DOHH2 (cell line): ENCODE measurements at regions not wholly inside any gene's neighbourhood (a gene's known extent, or its start where the extent isn't known, plus 50 kb on each side); places are given as distances from the start of the nearest gene placed in this dataset.

Experiments
- H3F3A ChIP-seq: fragments of 200-600 bp; sonication (generic), shearing (Covaris generic); 2 replicates; pipeline ENCODE4 v1.6.0; 2016; ENCODE audit warnings: antibody characterized with exemption, mild to moderate bottlenecking; ENCODE audit not compliant: control insufficient read depth, insufficient read depth
- H3K27ac ChIP-seq: fragments of 200-600 bp; sonication (generic); 2 replicates; pipeline ENCODE4 v1.5.1; 2014; ENCODE audit warnings: low read depth, mild to moderate bottlenecking, low read length, moderate library complexity
- H3K27me3 ChIP-seq: fragments of 200-600 bp; sonication (generic); 2 replicates; pipeline ENCODE4 v1.6.1; 2014; ENCODE audit warnings: mild to moderate bottlenecking, low read length, mixed read lengths; ENCODE audit not compliant: control insufficient read depth
- H3K36me3 ChIP-seq: fragments of 200-600 bp; sonication (generic); 2 replicates; pipeline ENCODE4 v1.6.1; 2014; ENCODE audit warnings: mild to moderate bottlenecking, low read length, moderate library complexity, mixed read lengths; ENCODE audit not compliant: control insufficient read depth
- H3K4me1 ChIP-seq: fragments of 200-600 bp; sonication (generic); 2 replicates; pipeline ENCODE4 v1.6.1; 2014; ENCODE audit warnings: mild to moderate bottlenecking, low read length, mixed read lengths; ENCODE audit not compliant: control insufficient read depth
- H3K4me2 ChIP-seq: fragments of 200-600 bp; sonication (generic); 2 replicates; pipeline ENCODE4 v1.6.0; 2014; ENCODE audit warnings: mild to moderate bottlenecking, low read length, moderate library complexity
- H3K4me3 ChIP-seq: fragments of 200-600 bp; sonication (generic); 2 replicates; pipeline ENCODE4 v1.5.1; 2014; ENCODE audit warnings: mild to moderate bottlenecking, low read length, mixed read lengths
- H3K79me2 ChIP-seq: fragments of 200-600 bp; sonication (generic); 2 replicates; pipeline ENCODE4 v1.6.1; 2014; ENCODE audit warnings: mild to moderate bottlenecking, low read length, mixed read lengths; ENCODE audit not compliant: control insufficient read depth
- H3K9me2 ChIP-seq: fragments of 200-600 bp; sonication (generic); replicated peaks from 2 replicates; pipeline ENCODE4 v1.6.1; 2014; ENCODE audit warnings: mild to moderate bottlenecking, low read length, mixed read lengths; ENCODE audit not compliant: control insufficient read depth
- H3K9me3 ChIP-seq: fragments of 200-600 bp; sonication (generic); 2 replicates; pipeline ENCODE4 v1.6.1; 2014; ENCODE audit warnings: antibody characterized with exemption, low read length, mixed read lengths; ENCODE audit not compliant: control insufficient read depth, insufficient read depth
- H4K20me1 ChIP-seq: fragments of 200-600 bp; sonication (generic); 2 replicates; pipeline ENCODE4 v1.6.0; 2014; ENCODE audit warnings: low read depth, mild to moderate bottlenecking, antibody characterized with exemption, low read length, moderate library complexity; ENCODE audit not compliant: control insufficient read depth, insufficient read depth
- EZH2phosphoT487 ChIP-seq: fragments of 200-600 bp; sonication (generic); IDR thresholded peaks from 2 replicates; pipeline ENCODE4 v1.6.1; 2017; ENCODE audit warnings: borderline replicate concordance, mild to moderate bottlenecking, antibody characterized with exemption, low read length, moderate library complexity, mixed read lengths
- TF ChIP-seq, protein P1 (sequence below): fragments of 200-600 bp; sonication (generic); IDR thresholded peaks from one replicate; pipeline ENCODE4 v1.5.1; 2014; ENCODE audit warnings: antibody characterized with exemption, mild to moderate bottlenecking, low read depth, low read length; ENCODE audit not compliant: poor library complexity, severe bottlenecking

DNA sequence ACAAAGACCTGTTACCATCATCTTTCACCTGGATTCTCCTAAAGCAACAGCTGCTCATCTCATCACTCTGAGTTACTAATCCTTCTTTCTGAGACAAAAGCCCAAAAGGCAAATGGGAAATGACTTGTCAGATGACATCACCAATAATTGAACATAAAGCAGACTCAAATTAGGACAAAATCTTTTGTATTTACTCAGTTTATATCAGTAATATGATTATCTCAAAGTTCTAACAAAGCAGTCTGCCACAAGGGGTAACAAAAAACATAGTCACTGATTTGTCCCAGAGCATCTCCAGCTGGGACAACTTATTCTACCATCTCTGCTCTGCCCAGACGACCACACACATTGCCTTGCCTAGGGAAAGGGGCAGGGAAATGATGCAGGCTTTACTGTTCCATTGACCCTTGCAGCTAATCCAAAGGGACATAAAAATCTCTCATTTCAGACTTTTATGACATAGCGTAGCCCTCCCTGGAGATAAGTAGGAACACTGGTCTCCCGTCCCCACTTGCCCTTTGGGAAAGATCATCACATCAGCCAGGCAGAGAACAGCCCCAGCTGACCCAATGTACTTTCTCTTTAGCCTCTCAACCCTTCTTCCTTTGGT lies 249.5 kb upstream of the PTGER4 start:
- H3K27me3 ChIP-seq: no peaks in the 10 kb centered on the region
- no peak overlapping the region for H3K27ac ChIP-seq
- H3K4me2 ChIP-seq: no peak overlapping the region
- H3F3A ChIP-seq: no peaks in the 10 kb centered on the region
- no peaks in the 10 kb centered on the region for H3K79me2 ChIP-seq
- no peaks in the 10 kb centered on the region for H3K9me3 ChIP-seq
- H3K4me1 ChIP-seq: no peaks in the 10 kb centered on the region
- no peaks in the 10 kb centered on the region for H3K36me3 ChIP-seq
- no peaks in the 10 kb centered on the region for H3K9me2 ChIP-seq
- H3K4me3 ChIP-seq: no peak overlapping the region
- TF ChIP-seq, protein P1, sequence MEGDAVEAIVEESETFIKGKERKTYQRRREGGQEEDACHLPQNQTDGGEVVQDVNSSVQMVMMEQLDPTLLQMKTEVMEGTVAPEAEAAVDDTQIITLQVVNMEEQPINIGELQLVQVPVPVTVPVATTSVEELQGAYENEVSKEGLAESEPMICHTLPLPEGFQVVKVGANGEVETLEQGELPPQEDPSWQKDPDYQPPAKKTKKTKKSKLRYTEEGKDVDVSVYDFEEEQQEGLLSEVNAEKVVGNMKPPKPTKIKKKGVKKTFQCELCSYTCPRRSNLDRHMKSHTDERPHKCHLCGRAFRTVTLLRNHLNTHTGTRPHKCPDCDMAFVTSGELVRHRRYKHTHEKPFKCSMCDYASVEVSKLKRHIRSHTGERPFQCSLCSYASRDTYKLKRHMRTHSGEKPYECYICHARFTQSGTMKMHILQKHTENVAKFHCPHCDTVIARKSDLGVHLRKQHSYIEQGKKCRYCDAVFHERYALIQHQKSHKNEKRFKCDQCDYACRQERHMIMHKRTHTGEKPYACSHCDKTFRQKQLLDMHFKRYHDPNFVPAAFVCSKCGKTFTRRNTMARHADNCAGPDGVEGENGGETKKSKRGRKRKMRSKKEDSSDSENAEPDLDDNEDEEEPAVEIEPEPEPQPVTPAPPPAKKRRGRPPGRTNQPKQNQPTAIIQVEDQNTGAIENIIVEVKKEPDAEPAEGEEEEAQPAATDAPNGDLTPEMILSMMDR: no peak
- TF ChIP-seq EZH2phosphoT487: no peak
- H4K20me1 ChIP-seq: no peaks in the 10 kb centered on the region

DNA sequence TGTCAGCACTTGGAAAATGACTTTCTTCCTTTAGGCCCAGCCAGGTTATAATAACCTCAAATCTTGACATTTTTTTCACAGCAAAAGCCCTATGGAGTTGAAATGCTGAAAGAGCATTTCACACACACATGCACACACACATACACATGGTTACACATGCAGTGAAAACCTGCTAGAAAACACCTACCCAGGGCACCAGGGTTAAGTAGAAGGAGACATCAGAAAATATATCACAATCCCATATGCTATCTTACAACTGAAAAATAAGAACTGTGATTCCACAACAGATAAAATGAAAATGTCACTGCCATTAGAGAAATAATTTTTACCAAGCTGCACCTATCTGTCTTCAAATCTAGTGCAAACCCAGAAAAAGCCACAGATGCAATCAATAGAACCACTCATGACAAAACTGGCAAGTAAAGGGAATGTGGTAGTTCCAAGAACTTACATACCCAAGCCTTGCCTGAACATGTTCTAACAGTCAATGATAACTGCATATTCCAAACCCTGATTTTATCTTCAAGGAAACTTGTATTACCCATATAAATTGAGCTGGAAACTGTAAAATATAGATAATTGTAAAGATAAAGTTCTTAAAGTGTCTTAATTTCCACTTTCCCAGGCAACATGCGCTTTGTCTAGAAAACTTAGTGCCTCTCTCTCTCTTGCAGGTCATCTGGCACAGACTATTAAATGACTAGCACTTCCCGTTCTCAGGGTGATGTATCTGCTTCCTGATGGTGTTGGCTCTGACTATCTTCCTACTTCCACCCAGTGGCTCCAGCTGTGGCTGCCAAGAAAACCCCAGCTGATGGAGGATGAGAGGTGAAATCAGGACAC lies 250.2 kb upstream of the PTGER4 start:
- Histone ChIP-seq H3K27ac (no peak overlapping the region), H3K4me3 (no peak overlapping the region), H3K9me3 (no peaks in the 10 kb centered on the region), H3F3A (no peaks in the 10 kb centered on the region), H3K4me2 (no peak overlapping the region), H3K79me2 (no peaks in the 10 kb centered on the region), H3K9me2 (no peaks in the 10 kb centered on the region), H3K36me3 (no peaks in the 10 kb centered on the region), H3K4me1 (no peaks in the 10 kb centered on the region), H3K27me3 (no peaks in the 10 kb centered on the region), H4K20me1 (no peaks in the 10 kb centered on the region)
- TF ChIP-seq, protein P1: no peak
- TF ChIP-seq EZH2phosphoT487: no peak

DNA sequence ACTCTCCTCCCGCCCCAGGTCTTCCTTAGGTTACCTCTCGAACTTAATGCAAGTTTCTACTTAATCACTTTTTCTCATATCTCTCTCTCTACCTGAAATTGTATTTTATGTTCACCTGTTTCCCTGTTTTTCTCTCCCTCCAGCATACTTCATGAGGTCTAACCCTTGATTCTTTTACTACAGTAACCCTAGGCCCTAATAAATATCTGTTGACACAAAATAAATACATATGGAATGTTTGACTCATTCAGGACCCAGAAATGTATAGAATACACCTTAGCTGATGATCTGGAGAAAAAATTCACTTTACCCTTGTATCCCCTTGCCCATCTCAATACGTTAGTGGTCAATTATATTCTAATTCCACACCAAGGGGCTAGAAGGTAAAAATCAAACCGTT lies 250.9 kb upstream of the PTGER4 start:
- H3K4me3 ChIP-seq: no peak overlapping the region

More for the DNA sequence above, 250.9 kb upstream of the PTGER4 start:
- no peaks in the 10 kb centered on the region for H3F3A ChIP-seq
- H3K9me2 ChIP-seq: no peaks in the 10 kb centered on the region
- no peaks in the 10 kb centered on the region for H3K27me3 ChIP-seq
- H3K9me3 ChIP-seq: no peaks in the 10 kb centered on the region
- no peak overlapping the region for H3K4me2 ChIP-seq
- TF ChIP-seq, protein P1: no peak
- no peak for TF ChIP-seq EZH2phosphoT487
- no peaks in the 10 kb centered on the region for H3K79me2 ChIP-seq
- no peak overlapping the region for H3K27ac ChIP-seq
- no peaks in the 10 kb centered on the region for H3K36me3 ChIP-seq
- H3K4me1 ChIP-seq: no peaks in the 10 kb centered on the region
- H4K20me1 ChIP-seq: no peaks in the 10 kb centered on the region
